ENCODE measurements at regions not wholly inside any gene's neighbourhood (a gene's known extent, or its start where the extent isn't known, plus 50 kb on each side); places are given as distances from the start of the nearest gene placed in this dataset.

DNA sequence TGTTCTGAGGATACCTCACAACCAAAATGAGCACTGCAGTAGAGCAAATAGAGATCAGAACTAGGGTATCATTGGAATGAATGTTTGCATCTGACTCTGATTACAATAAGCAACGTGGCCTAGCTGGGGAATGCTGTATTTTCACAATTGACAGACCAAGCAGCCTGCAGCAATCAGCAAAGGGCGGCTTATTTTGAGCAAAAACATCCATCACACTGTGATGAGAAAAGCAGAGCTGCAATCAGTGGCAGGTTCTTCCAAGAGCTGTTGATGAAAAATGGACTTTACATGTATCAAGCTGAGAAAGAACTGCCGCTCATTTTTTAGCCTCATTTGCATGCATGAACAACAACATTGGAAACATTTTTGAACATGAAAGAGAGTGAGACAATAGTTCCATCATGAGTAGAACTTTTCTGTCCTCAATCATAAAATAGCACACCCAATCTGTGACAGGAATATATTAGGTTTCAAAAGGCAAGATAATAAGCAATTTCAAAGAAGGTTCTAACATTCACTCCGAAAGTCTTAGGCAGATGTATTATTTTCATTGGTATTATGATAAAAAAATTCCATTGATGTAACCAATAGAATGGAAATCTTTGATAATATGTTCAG is 249.7 kb upstream of the FBXO33 start:
- TF ChIP-seq, protein P1, sequence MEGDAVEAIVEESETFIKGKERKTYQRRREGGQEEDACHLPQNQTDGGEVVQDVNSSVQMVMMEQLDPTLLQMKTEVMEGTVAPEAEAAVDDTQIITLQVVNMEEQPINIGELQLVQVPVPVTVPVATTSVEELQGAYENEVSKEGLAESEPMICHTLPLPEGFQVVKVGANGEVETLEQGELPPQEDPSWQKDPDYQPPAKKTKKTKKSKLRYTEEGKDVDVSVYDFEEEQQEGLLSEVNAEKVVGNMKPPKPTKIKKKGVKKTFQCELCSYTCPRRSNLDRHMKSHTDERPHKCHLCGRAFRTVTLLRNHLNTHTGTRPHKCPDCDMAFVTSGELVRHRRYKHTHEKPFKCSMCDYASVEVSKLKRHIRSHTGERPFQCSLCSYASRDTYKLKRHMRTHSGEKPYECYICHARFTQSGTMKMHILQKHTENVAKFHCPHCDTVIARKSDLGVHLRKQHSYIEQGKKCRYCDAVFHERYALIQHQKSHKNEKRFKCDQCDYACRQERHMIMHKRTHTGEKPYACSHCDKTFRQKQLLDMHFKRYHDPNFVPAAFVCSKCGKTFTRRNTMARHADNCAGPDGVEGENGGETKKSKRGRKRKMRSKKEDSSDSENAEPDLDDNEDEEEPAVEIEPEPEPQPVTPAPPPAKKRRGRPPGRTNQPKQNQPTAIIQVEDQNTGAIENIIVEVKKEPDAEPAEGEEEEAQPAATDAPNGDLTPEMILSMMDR (conservative IDR thresholded peaks at IDR 0.05 in 1 of 2, IDR thresholded peaks at IDR 0.05 in 1 of 2; ENCODE audit: low read depth in 1 of 2, low read length in 2 of 2) = no peak
- TF ChIP-seq EZH2 (IDR thresholded peaks at IDR 0.05; ENCODE audit: low read length, missing control alignments) = no peak

All from fibroblast of lung (primary cell).